Parathyroid adenoma (tissue), 2 donors: ENCODE measurements at regions not wholly inside any gene's neighbourhood (a gene's known extent, or its start where the extent isn't known, plus 50 kb on each side); places are given as distances from the start of the nearest gene placed in this dataset.

Experiments used
- H2AFZ ChIP-seq: fragments of 300-600 bp; sonication (generic); one replicate; pipeline ENCODE4 v1.7.0; 2017; ENCODE audit warnings: antibody characterized with exemption, mild to moderate bottlenecking
- H3K27ac ChIP-seq: fragments of 300-600 bp; sonication (generic); one replicate; pipeline ENCODE4 v1.7.0; 2017
- H3K27me3 ChIP-seq: fragments of 300-600 bp; sonication (generic); one replicate; pipeline ENCODE4 v1.7.0; 2017; ENCODE audit warnings: low read length; ENCODE audit not compliant: control insufficient read depth, insufficient read depth
- H3K36me3 ChIP-seq: fragments of 300-600 bp; sonication (generic); one replicate; pipeline ENCODE4 v1.7.0; 2017; ENCODE audit warnings: low read length; ENCODE audit not compliant: control insufficient read depth, insufficient read depth
- H3K4me1 ChIP-seq: fragments of 300-600 bp; sonication (generic); one replicate; pipeline ENCODE4 v1.7.0; 2017; ENCODE audit warnings: control low read depth
- H3K4me2 ChIP-seq: fragments of 300-600 bp; sonication (generic); one replicate; pipeline ENCODE4 v1.7.0; 2017; ENCODE audit warnings: low read length
- H3K4me3 ChIP-seq: fragments of 300-600 bp; sonication (generic); one replicate; pipeline ENCODE4 v1.7.0; 2017; ENCODE audit warnings: low read depth, low read length
- H3K79me2 ChIP-seq: fragments of 300-600 bp; sonication (generic); one replicate; pipeline ENCODE4 v1.7.0; 2017; ENCODE audit warnings: control low read depth
- H3K9ac ChIP-seq: fragments of 300-600 bp; sonication (generic); one replicate; pipeline ENCODE4 v1.7.0; 2017; ENCODE audit warnings: mild to moderate bottlenecking
- H3K9me3 ChIP-seq: fragments of 300-600 bp; sonication (generic); one replicate; pipeline ENCODE4 v1.7.0; 2017; ENCODE audit warnings: low read length; ENCODE audit not compliant: control insufficient read depth
- CTCF ChIP-seq: fragments of 300-600 bp; sonication (generic); IDR thresholded peaks from one replicate; pipeline ENCODE4 v1.7.0; 2017; ENCODE audit warnings: antibody characterized with exemption, mild to moderate bottlenecking
- donor health status: primary hyperparathyroidism.

GRCh38 chr11:97880209-97880608 is 1140.5 kb upstream of the CNTN5 start:
- H3K27me3 ChIP-seq = no peaks in the 10 kb centered on the region
- TF ChIP-seq CTCF = no peak
- H2AFZ ChIP-seq = no peak overlapping the region

GRCh38 chr11:97883086-97883485 is 1137.7 kb upstream of the CNTN5 start:
- TF ChIP-seq CTCF = no peak
- H3K36me3 ChIP-seq = no peaks in the 10 kb centered on the region

More at GRCh38 chr11:97880209-97880608, 1140.5 kb upstream of the CNTN5 start:
- H3K9me3 ChIP-seq = no peaks in the 10 kb centered on the region
- no peaks in the 10 kb centered on the region for H3K79me2 ChIP-seq
- H3K27ac ChIP-seq = no peak overlapping the region
- no peak overlapping the region for H3K9ac ChIP-seq
- no peaks in the 10 kb centered on the region for H3K36me3 ChIP-seq
- no peak overlapping the region for H3K4me3 ChIP-seq
- H3K4me1 ChIP-seq = no peaks in the 10 kb centered on the region
- no peak overlapping the region for H3K4me2 ChIP-seq

GRCh38 chr11:97888641-97889040 is 1132.1 kb upstream of the CNTN5 start:
- Histone ChIP-seq H3K79me2 (no peaks in the 10 kb centered on the region), H2AFZ (no peak overlapping the region), H3K9me3 (no peaks in the 10 kb centered on the region), H3K4me3 (no peak overlapping the region), H3K36me3 (no peaks in the 10 kb centered on the region), H3K4me1 (no peaks in the 10 kb centered on the region), H3K4me2 (no peak overlapping the region), H3K27me3 (no peaks in the 10 kb centered on the region), H3K27ac (no peak overlapping the region), H3K9ac (no peak overlapping the region)
- no peak for TF ChIP-seq CTCF

More at GRCh38 chr11:97883086-97883485, 1137.7 kb upstream of the CNTN5 start:
- H3K9me3 ChIP-seq = no peaks in the 10 kb centered on the region
- no peaks in the 10 kb centered on the region for H3K79me2 ChIP-seq
- no peak overlapping the region for H3K27ac ChIP-seq
- no peaks in the 10 kb centered on the region for H3K27me3 ChIP-seq
- no peak overlapping the region for H3K4me2 ChIP-seq
- H3K9ac ChIP-seq = no peak overlapping the region
- no peaks in the 10 kb centered on the region for H3K4me1 ChIP-seq
- H3K4me3 ChIP-seq = no peak overlapping the region
- no peak overlapping the region for H2AFZ ChIP-seq

- no peaks in the 10 kb centered on the region for H3K36me3 ChIP-seq
- H3K27ac ChIP-seq = no peak overlapping the region
- no peaks in the 10 kb centered on the region for H3K79me2 ChIP-seq
- H3K4me2 ChIP-seq = no peak overlapping the region
- no peaks in the 10 kb centered on the region for H3K4me1 ChIP-seq
- H3K4me3 ChIP-seq = no peak overlapping the region
- no peaks in the 10 kb centered on the region for H3K9me3 ChIP-seq
- no peaks in the 10 kb centered on the region for H3K27me3 ChIP-seq
- no peak overlapping the region for H3K9ac ChIP-seq
- no peak for TF ChIP-seq CTCF
- H2AFZ ChIP-seq = no peak overlapping the region
Observed at GRCh38 chr11:97890466-97890865, 1130.3 kb upstream of the CNTN5 start.

GRCh38 chr11:97893612-97894011 is 1127.1 kb upstream of the CNTN5 start:
- H3K36me3 ChIP-seq = no peaks in the 10 kb centered on the region
- no peaks in the 10 kb centered on the region for H3K4me1 ChIP-seq
- no peak for TF ChIP-seq CTCF
- H3K4me2 ChIP-seq = no peak overlapping the region
- H3K27ac ChIP-seq = no peak overlapping the region
- H3K79me2 ChIP-seq = no peaks in the 10 kb centered on the region
- H2AFZ ChIP-seq = no peak overlapping the region
- no peak overlapping the region for H3K9ac ChIP-seq
- H3K27me3 ChIP-seq = no peaks in the 10 kb centered on the region
- H3K9me3 ChIP-seq = no peaks in the 10 kb centered on the region
- H3K4me3 ChIP-seq = no peak overlapping the region
